ENCODE measurements at regions not wholly inside any gene's neighbourhood (a gene's known extent, or its start where the extent isn't known, plus 50 kb on each side); places are given as distances from the start of the nearest gene placed in this dataset.
"Not testable (repeated sequence)": the region's sequence is repeated elsewhere in the genome, so short reads cannot be mapped to it uniquely, and the experiment has no call there.

GRCh38 chr11:116666673-116667249, 106.0 kb downstream of the BUD13 start:
- not testable (repeated sequence) for DNase-seq (ENCODE audit: low read depth)

DNA sequence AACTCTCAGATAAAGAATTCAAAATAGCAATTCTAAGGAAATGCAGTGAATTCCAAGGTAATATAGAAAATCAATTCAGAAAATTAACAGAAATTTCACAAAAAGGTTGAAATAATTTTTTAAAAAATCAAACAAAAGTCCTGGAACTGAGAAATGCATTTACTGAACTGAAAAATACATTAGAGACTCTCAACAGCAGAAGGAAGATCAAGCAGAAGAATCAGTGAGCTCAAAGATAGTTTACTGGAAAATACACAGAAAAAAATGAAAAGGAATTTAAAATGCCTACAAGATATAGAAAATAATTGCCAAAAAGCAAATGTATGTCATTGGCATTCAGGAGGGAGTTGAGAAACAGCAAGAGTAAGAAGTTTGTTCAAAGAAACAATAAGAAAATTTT, 107.3 kb downstream of the BUD13 start:
- no peak for DNase-seq (ENCODE audit: low read depth)

GRCh38 chr11:116661056-116661455, 111.7 kb downstream of the BUD13 start:
- no peak for DNase-seq (ENCODE audit: low read depth)

- no peak for DNase-seq (ENCODE audit: low read depth)
Observed at GRCh38 chr11:116660011-116660410, 112.8 kb downstream of the BUD13 start.

GRCh38 chr11:116658876-116659535, 113.8 kb downstream of the BUD13 start:
- no peak for DNase-seq (ENCODE audit: low read depth)

DNA sequence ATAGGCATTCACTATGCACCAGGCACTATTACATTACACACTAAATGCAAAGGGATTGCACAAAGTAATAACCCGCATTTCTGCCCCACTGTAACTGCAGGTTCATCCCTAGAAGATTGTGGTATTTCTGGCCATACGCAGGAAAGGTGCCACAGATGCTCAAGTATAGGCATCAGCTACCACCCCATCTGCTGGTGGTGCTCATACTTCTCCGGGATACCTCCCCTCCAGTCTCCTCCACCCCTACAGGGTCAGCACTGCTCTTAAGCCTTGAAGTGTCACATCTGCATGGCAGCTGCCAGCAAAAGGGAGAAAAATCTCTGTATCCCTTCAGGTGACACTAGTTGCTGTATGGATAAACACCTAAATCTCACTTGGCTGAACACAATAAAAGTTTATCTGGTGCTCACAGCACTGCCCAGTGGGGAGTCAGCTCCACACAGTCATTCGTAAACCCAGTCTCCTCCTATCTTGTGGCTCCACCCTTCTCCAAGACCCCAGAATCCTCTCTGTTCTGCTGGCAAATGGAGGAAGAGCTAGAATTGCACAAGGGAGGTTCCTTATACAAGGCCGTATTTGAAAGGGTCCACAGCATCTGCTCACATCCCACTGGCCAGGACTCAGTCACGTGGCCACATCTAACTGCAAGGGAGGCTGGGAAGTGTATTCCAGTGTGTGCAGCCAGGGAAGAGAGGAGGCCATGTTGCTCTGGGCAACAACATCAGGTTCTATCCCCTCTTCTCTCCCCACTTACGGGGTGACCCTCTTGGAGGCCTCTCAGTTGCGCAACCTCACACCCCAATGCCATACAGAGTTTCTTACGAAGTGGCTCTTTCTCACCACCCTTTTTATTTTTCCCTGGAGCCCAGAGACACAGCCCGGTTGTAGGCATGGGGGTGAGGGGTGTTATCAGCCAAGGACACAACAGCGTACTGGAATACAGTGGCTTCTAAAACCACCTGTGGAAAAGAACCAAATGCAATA, 114.7 kb downstream of the BUD13 start:
- no peak for DNase-seq (ENCODE audit: low read depth)

DNA sequence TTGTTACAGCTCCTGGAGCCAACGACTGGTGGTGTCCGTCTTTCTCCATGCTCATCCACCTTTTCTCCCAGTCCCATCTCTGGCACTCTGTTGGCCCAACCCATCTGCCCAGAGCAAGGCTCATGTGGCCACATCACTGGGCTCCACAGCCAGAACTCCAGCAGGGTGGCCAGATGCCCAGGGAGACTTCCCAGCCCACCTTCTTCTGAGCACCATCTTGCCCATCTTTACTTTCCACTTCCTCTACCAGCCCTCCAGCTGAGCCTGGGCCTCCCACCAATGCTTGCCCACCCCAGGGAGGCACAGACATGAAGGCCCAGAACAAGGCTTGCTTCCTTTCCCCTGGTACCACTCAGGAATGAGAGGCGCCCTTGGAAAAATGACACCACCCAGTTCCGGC, 116.8 kb downstream of the BUD13 start:
- DNase-seq (ENCODE audit: low read depth): no peak

DNA sequence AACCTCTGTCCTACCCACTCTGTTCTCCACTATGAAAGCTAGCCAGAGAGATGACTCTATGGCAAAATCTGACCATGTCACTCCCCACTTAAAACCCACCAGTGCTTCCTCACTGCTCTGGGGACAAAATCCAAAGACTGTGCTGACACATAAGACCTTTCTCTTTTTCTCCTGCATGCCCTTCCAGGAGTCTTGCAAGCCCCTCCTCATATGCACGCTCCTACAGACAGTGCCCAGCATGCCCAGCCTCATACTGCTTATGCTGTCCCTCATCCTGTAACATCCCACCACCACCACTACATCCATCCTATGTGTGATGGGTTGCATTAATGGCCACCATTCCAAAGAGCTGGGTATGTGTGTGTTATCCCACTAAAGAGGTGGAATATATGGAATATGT, 118.3 kb downstream of the BUD13 start:
- no peak for DNase-seq (ENCODE audit: low read depth)

DNA sequence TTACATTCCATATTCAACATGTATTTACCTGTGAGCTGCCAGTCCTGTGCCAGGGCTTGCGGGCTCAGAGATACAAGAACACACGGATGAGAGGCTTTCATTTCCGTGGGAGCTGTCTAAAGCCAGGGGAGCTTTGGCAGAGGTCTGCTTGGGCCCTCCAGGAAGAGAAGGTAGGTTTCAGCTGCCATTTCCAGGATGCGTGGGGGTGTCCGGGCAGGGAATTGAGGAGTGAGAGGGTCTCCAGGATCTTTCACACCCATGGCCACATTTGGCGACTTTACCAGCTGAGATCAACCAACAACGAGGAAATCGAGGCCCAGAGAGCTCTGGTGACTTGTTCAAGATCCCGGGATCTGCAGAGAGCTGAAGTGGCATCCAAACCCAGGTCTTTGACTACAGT, 119.6 kb downstream of the BUD13 start:
- no peak for DNase-seq (ENCODE audit: low read depth)

GRCh38 chr11:116651737-116652237, 121.0 kb downstream of the BUD13 start:
- no peak for DNase-seq (ENCODE audit: low read depth)

- no peak for DNase-seq (ENCODE audit: low read depth)
Observed at GRCh38 chr11:116651098-116651736, 121.6 kb downstream of the BUD13 start.

DNA sequence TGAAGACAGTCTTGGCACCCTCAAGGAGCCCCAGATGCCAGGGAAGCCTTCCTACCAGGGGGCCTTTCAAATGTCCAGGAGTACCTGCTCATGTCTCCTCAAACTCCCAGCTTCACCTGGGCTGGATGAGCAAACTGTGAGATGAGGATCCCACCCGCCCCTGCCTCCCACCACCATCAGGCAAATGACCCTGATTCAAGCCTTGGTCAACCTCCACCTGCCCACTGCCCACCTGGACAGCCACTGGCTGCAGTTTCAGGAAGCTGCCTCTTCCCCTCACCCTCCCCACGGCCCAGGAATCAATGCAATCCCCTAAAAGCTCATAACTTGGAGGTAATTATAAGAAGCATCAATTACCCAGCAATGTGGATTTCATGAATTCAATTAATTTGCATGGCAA, 122.7 kb downstream of the BUD13 start:
- no peak for DNase-seq (ENCODE audit: low read depth)

GRCh38 chr11:116649268-116649667, 123.5 kb downstream of the BUD13 start:
- no peak for DNase-seq (ENCODE audit: low read depth)

GRCh38 chr11:116648247-116649174, 124.3 kb downstream of the BUD13 start:
- DNase-seq (ENCODE audit: low read depth): no peak

DNA sequence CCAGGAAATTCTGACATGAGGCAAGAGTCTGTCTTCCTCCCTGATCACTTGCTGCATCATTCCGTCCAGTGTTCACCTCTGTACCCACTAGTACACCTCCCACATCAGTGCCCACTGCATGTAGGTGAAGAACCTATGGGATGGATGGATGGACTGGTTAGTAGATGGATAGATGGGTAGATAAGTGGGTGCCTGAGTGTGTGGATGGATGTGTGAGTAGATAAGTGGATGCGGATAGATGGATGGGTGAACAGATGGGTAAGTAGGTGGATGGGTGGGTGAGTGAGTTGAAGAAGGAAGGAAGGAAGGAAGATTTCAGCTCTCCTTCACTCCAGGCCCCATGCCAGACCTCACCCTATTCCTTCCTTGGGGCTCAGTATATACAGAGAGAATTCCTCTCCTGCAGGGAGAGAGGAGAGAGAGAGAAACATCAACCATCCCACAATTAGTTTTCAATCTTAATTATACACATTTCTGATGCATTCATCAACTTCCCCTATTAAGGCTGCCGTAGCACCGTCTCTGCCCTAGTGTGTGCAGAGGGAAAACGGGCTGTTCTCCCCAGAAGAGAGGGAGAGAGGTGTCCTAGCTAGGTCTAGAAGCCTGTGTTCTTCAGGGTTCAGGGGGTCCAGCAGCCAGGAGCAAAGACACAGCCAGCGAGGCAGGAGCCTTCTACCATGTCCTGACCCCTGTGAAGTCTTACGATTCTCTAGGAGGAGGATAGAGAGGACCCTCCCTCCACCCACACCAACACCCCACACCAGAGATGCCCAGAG, 125.3 kb downstream of the BUD13 start:
- no peak for DNase-seq (ENCODE audit: low read depth)

- DNase-seq (ENCODE audit: low read depth): no peak
Observed at GRCh38 chr11:116646191-116646590, 126.6 kb downstream of the BUD13 start.

DNA sequence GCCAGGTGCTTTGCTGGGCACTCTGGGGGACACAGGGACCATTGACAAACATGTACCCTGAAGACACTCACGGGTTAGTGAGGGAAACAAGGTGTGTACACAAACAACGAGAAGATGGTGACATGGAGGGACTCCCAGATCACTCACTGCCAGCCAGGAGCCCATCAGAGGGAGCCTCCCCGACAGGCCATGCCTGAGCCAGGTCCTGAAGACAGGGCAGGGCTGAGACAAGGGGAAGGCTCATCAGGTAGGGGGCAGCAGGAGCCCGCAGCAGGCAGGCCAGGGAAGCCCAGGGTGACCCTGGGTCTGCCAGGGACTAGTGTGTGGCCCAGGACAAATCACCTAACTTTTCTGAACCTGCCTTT, 127.9 kb downstream of the BUD13 start:
- DNase-seq (ENCODE audit: low read depth): no peak

DNA sequence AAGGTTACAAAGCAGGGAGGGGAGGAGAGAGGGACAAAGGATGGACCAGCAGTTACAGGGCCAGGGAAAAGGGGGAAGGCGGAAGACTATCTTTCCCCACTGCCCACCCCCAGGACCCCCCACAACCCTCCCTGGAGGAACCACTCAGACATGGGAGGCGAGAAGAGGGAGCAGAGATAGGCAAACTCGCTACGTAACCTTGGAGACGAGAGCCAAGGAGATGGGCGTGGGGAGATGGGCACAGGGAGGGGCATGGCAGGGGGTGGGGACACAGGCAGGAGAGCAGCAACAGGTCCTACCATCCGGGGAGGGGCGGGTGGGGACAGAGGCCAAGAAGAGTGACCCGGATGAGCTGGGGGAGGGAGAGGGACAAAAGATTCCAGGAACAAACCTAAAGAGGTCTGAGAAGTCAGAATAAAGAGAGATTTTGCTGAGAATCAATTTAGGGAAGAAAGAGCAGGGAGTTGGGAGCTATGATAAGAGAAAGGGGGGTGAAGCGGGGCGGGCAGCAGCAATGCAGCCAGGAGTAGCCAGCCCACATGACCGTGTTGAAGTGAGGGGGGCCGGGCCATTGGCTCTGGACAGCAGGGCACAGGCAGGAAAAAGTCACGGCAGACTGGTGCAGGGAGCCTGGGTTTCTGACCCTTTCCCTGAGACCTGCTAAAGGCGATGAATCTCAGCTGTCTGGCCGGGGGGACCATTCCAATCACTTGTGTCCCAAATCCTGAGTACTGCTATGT, 128.4 kb downstream of the BUD13 start:
- no peak for DNase-seq (ENCODE audit: low read depth)

DNA sequence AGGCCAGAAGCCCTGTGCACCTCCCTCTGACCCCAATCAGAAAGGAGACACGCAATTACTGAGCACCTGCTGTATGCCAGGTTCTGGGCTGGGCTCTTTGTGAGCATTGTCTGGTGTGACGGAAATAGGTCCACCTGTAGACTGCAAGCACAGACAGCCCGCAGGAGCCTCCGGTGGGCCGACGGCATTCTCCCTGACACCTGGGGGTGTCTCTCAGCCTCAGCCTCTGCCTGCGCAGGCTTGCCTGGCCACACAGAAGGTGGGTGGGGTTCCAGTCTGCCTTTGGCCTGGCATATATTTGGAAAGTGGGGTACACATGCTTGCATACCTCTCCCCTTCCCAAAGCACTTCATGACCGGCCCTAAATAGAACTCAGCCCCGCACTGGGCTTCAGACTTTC, 129.3 kb downstream of the BUD13 start:
- DNase-seq (ENCODE audit: low read depth): no peak

DNA sequence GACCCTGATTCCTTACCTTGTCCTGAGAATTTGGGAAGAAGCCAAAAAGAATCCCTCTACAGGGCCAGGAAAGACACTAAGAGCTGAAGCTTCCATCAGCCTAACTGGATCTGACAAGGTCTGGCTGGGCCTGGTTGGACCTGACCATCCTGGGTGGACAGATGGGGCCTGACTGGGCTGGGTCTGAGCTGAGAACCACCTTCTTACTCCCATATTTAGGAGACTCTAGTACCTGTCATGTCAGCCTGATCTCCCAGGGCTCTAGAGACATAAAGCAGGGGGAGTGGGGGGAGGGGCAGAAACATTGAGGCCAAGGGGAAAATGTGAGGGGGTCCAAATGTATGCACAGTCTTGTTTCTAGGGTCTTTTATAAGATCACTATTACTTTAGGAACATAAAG, 129.9 kb downstream of the BUD13 start:
- DNase-seq (ENCODE audit: low read depth): no peak
